GM18867 (cell line): ENCODE measurements at regions not wholly inside any gene's neighbourhood (a gene's known extent, or its start where the extent isn't known, plus 50 kb on each side); places are given as distances from the start of the nearest gene placed in this dataset.
"Not testable (repeated sequence)": the region's sequence is repeated elsewhere in the genome, so short reads cannot be mapped to it uniquely, and the experiment has no call there.

Experiments used
- ATAC-seq: cut with Tn5 transposase; IDR thresholded peaks from one replicate; pipeline ENCODE4 v1.9.1; 2021; ENCODE audit warnings: mild to moderate bottlenecking, moderate library complexity; ENCODE audit not compliant: unreplicated experiment

GRCh38 chr13:28607187-28607955, 51.6 kb upstream of the POMP start:
- ATAC-seq: no peak

GRCh38 chr13:28606466-28606865, 52.5 kb upstream of the POMP start:
- no peak for ATAC-seq

- ATAC-seq: not testable (repeated sequence)
These were observed 53.8 kb upstream of the POMP start for GRCh38 chr13:28605147-28605546.

- no peak for ATAC-seq
These were observed 55.8 kb upstream of the POMP start for GRCh38 chr13:28603043-28603664.

GRCh38 chr13:28602580-28602979, 56.4 kb upstream of the POMP start:
- ATAC-seq: no peak

- no peak for ATAC-seq
These were observed 57.3 kb upstream of the POMP start for GRCh38 chr13:28601581-28601980.

- no peak for ATAC-seq
These were observed 61.3 kb upstream of the POMP start for GRCh38 chr13:28597641-28598040.

GRCh38 chr13:28590461-28590860, 68.5 kb upstream of the POMP start:
- no peak for ATAC-seq

GRCh38 chr13:28588296-28588695, 70.6 kb upstream of the POMP start:
- no peak for ATAC-seq

GRCh38 chr13:28587174-28587540, 71.8 kb upstream of the POMP start:
- no peak for ATAC-seq

GRCh38 chr13:28586439-28587173, 72.3 kb upstream of the POMP start:
- no peak for ATAC-seq

- ATAC-seq: no peak
These were observed 73.4 kb upstream of the POMP start for GRCh38 chr13:28585561-28585960.

- ATAC-seq: no peak
These were observed 74.0 kb upstream of the POMP start for GRCh38 chr13:28584873-28585381.

GRCh38 chr13:28583651-28584091, 75.3 kb upstream of the POMP start:
- ATAC-seq: no peak

GRCh38 chr13:28582892-28583240, 76.1 kb upstream of the POMP start:
- no peak for ATAC-seq

GRCh38 chr13:28582225-28582891, 76.6 kb upstream of the POMP start:
- ATAC-seq: no peak

- ATAC-seq: no peak
These were observed 77.5 kb upstream of the POMP start for GRCh38 chr13:28581451-28581850.

GRCh38 chr13:28579736-28580135, 79.2 kb upstream of the POMP start:
- no peak for ATAC-seq

- no peak for ATAC-seq
These were observed 79.6 kb upstream of the POMP start for GRCh38 chr13:28579322-28579721.

GRCh38 chr13:28576067-28576466, 81.1 kb upstream of the FLT1 start:
- no peak for ATAC-seq

GRCh38 chr13:28575200-28575599, 80.3 kb upstream of the FLT1 start:
- ATAC-seq: no peak
